PC-9 (cell line): ENCODE measurements at regions not wholly inside any gene's neighbourhood (a gene's known extent, or its start where the extent isn't known, plus 50 kb on each side); places are given as distances from the start of the nearest gene placed in this dataset.

ENCODE experiments used
- BruUV-seq: library from RNA; stranded (reverse); fragments of 400-500 nt; replicated peaks from 2 replicates; lab custom pipeline; 2021; lab: Mats Ljungman, UMichigan
- CTCF ChIA-PET: fragments of 300-600 bp; sonication (Branson Sonifier 250); formaldehyde crosslinking; loops from one replicate; lab custom pipeline; 2022; ENCODE audit warnings: antibody characterized with exemption; lab: Charles Lee
- POLR2A ChIA-PET: fragments of 300-600 bp; sonication (Branson Sonifier 250); formaldehyde crosslinking; loops from one replicate; lab custom pipeline; 2022; ENCODE audit warnings: antibody characterized with exemption; ENCODE audit not compliant: unreplicated experiment; lab: Charles Lee
- DNase-seq, 2 experiments: peaks; one replicate each; pipeline versions ENCODE4 v3.0.0 to v3.0.0-alpha.2; 2015 to 2022; ENCODE audit warnings: mixed read lengths in 1 of 2
- H2AFZ ChIP-seq: fragments of 200-600 bp; sonication (generic); 2 replicates; pipeline ENCODE4 v1.8.1; 2017; ENCODE audit warnings: antibody characterized with exemption
- H3F3A ChIP-seq: fragments of 200-600 bp; sonication (generic); 2 replicates; pipeline ENCODE4 v1.8.1; 2017; ENCODE audit warnings: antibody characterized with exemption, mild to moderate bottlenecking, low read depth; ENCODE audit not compliant: insufficient read depth
- H3K27ac ChIP-seq: fragments of 200-600 bp; sonication (generic); 2 replicates; pipeline ENCODE4 v1.6.1; 2016; ENCODE audit warnings: mixed run types
- H3K27me3 ChIP-seq: fragments of 200-600 bp; sonication (generic); 2 replicates; pipeline ENCODE4 v1.6.1; 2016; ENCODE audit warnings: low read depth, mixed run types; ENCODE audit not compliant: insufficient read depth
- H3K36me3 ChIP-seq: fragments of 200-600 bp; sonication (generic); 2 replicates; pipeline ENCODE4 v1.6.1; 2016; ENCODE audit warnings: low read depth, mixed run types
- H3K4me1 ChIP-seq: fragments of 200-600 bp; sonication (generic); replicated peaks from 2 replicates; pipeline ENCODE4 v1.6.1; 2016; ENCODE audit warnings: mixed run types; ENCODE audit not compliant: insufficient read depth
- H3K4me2 ChIP-seq: fragments of 200-600 bp; sonication (generic); 2 replicates; pipeline ENCODE4 v1.6.1; 2017; ENCODE audit warnings: mixed run types
- H3K4me3 ChIP-seq: fragments of 200-600 bp; sonication (generic); 2 replicates; pipeline ENCODE4 v1.6.1; 2016; ENCODE audit warnings: mixed run types
- H3K79me2 ChIP-seq: fragments of 200-600 bp; sonication (generic); 2 replicates; pipeline ENCODE4 v1.6.1; 2017; ENCODE audit warnings: low read depth, mixed run types
- H3K9me2 ChIP-seq: fragments of 200-600 bp; sonication (generic); 2 replicates; pipeline ENCODE4 v1.8.1; 2017; ENCODE audit warnings: mild to moderate bottlenecking; ENCODE audit not compliant: insufficient read depth
- H3K9me3 ChIP-seq: fragments of 200-600 bp; sonication (generic); 2 replicates; pipeline ENCODE4 v1.8.1; 2016; ENCODE audit warnings: low read depth; ENCODE audit not compliant: insufficient read depth
- H4K20me1 ChIP-seq: fragments of 200-600 bp; sonication (generic); 2 replicates; pipeline ENCODE4 v1.8.1; 2017; ENCODE audit not compliant: insufficient read depth
- EZH2 ChIP-seq: fragments of 200-600 bp; sonication (generic); IDR thresholded peaks from 2 replicates; pipeline ENCODE4 v1.8.0; 2017; ENCODE audit warnings: antibody characterized with exemption, low read depth
- intact Hi-C: fragments of 100-400 bp; cut with micrococcal nuclease; formaldehyde crosslinking; loops from one replicate; pipeline ENCODE4 v1.10.0; 2022; ENCODE audit not compliant: unreplicated experiment
- TF ChIP-seq, protein P1 (sequence below): fragments of 200-600 bp; sonication (generic); conservative IDR thresholded peaks from 2 replicates; pipeline ENCODE4 v1.6.1; 2017; ENCODE audit warnings: mixed run types, antibody characterized with exemption, mild to moderate bottlenecking, moderate library complexity

DNA sequence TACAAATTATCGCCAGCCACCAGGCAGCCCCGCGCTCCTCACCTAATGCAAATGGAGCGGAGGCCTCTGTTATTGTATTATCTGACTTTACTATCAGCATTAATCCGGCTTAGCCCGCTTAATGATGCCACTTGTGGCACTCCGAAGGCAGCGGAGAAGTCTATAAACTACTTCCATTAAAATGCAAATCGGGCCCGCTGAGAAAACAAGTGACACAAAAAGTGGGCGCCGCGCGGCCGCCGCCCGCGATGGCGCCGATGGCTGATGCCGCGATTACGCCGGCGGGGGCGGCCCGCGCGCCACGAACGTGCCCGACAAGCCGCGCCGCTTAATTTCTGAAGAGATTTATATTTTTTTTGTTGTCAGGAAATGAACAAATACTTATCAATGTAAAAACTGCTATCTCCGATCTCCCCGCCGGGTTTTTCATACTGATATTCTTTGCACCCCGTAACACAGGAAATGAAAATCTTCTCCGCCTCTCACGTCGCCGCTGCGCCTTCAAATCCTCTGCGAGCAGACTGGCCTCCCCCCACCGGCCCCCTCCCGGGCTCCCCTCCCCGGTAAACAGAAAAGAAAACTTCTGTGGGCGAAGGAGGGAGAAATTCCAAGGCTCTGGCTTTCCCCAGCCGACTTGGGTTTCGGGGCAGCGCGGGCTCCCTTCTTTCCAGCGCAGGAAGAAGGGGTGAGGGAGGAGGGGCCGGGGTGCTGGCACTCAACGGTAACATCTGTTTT, 221.8 kb downstream of the INSIG2 start:
- H3K27ac ChIP-seq: no peak overlapping the region
- H3K36me3 ChIP-seq: no peaks in the 10 kb centered on the region
- DNase-seq: peak in 1 of 2 experiments; percentile 9
- H3K4me2 ChIP-seq: peak overlapping the region; percentile 45
- peak overlapping the region; percentile 50; the same call in 1 of the 2 replicates for H3K4me3 ChIP-seq
- H2AFZ ChIP-seq: peak overlapping the region; percentile 75
- no peaks in the 10 kb centered on the region for H3K27me3 ChIP-seq
- H3K79me2 ChIP-seq: no peaks in the 10 kb centered on the region
- H3F3A ChIP-seq: no peaks in the 10 kb centered on the region; the same call in 1 of the 2 replicates
- BruUV-seq: TSS peak; percentile 59
- POLR2A ChIA-PET: no interaction called here
- no peaks in the 10 kb centered on the region for H3K9me3 ChIP-seq
- intact Hi-C loops: no loop called here
- no peaks in the 10 kb centered on the region for H3K4me1 ChIP-seq
- H3K9me2 ChIP-seq: no peaks in the 10 kb centered on the region
- CTCF ChIA-PET: no interaction called here
- H4K20me1 ChIP-seq: no peaks in the 10 kb centered on the region
- TF ChIP-seq EZH2: no peak
- TF ChIP-seq, protein P1, sequence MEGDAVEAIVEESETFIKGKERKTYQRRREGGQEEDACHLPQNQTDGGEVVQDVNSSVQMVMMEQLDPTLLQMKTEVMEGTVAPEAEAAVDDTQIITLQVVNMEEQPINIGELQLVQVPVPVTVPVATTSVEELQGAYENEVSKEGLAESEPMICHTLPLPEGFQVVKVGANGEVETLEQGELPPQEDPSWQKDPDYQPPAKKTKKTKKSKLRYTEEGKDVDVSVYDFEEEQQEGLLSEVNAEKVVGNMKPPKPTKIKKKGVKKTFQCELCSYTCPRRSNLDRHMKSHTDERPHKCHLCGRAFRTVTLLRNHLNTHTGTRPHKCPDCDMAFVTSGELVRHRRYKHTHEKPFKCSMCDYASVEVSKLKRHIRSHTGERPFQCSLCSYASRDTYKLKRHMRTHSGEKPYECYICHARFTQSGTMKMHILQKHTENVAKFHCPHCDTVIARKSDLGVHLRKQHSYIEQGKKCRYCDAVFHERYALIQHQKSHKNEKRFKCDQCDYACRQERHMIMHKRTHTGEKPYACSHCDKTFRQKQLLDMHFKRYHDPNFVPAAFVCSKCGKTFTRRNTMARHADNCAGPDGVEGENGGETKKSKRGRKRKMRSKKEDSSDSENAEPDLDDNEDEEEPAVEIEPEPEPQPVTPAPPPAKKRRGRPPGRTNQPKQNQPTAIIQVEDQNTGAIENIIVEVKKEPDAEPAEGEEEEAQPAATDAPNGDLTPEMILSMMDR: no peak

DNA sequence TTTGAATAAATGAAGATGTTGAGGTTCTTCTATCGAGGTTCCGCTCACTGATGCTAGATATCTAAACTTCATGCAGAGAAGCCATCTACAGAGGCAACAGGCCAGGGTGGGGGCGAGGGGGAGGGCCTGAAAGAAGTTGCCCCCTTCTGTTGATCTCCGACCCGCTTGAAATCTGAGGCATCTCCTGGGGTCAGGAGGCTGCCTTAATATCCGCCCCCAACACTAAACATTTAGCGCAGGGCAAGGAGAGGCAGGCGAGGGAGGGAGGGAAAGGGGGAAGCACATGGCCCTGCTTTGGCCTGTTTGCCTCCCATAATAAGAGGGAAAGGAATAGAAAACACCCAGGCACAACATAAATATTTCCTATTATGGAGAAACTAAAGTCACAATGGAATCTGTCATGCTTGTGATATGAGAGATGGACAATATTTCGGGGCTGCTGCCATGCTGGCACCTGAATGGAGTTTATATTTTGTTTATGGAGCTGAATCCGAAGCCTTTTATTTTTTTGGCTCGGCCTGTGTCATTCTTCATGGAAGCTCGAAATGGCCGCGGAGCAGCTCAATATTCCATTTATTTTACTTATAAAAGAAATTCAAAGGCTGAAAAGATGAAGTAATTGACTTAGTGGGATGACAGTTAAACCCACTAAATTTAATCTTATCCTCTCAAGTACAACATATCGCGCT, 221.1 kb downstream of the INSIG2 start:
- no peaks in the 10 kb centered on the region for H3K9me3 ChIP-seq
- CTCF ChIA-PET: no interaction called here
- TF ChIP-seq, protein P1: no peak
- TF ChIP-seq EZH2: no peak
- no peaks in the 10 kb centered on the region for H4K20me1 ChIP-seq
- H3K79me2 ChIP-seq: no peaks in the 10 kb centered on the region
- intact Hi-C loops: no loop called here
- peak overlapping the region; percentile 45 for H3K4me2 ChIP-seq
- H2AFZ ChIP-seq: peak overlapping the region; percentile 75
- H3K4me1 ChIP-seq: no peaks in the 10 kb centered on the region
- POLR2A ChIA-PET: no interaction called here
- no peaks in the 10 kb centered on the region for H3K36me3 ChIP-seq
- no TSS peak for BruUV-seq
- H3K27ac ChIP-seq: no peak overlapping the region
- no peak for DNase-seq
- H3F3A ChIP-seq: no peaks in the 10 kb centered on the region; the same call in 1 of the 2 replicates
- H3K27me3 ChIP-seq: no peaks in the 10 kb centered on the region
- no peaks in the 10 kb centered on the region for H3K9me2 ChIP-seq
- H3K4me3 ChIP-seq: peak overlapping the region; percentile 50; the same call in 1 of the 2 replicates

DNA sequence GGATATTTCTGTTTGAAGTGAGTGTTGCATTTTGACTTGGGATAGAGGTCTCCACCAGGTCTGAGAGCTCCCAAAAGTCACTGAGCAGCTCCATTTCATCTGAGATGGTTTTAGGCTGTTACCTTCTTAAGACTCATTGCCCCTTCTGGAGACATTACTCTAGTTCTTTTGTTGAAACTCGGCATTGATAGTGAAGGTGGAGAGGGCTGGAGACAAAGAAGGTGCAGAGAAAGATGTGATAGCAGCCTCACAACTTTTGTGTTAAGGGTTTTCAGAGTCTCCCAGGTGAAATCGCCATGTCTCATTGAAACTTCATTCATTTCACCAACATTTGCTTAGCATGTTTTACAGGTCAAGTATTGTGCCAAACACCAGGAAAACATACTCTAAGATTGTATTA, 219.6 kb downstream of the INSIG2 start:
- no peak overlapping the region for H3K4me2 ChIP-seq
- H3K9me2 ChIP-seq: no peaks in the 10 kb centered on the region
- no peaks in the 10 kb centered on the region; the same call in 1 of the 2 replicates for H3F3A ChIP-seq
- ChIA-PET CTCF (no interaction called here), POLR2A (no interaction called here)
- H2AFZ ChIP-seq: no peak overlapping the region
- H3K9me3 ChIP-seq: no peaks in the 10 kb centered on the region
- no peaks in the 10 kb centered on the region for H3K4me1 ChIP-seq
- H3K36me3 ChIP-seq: no peaks in the 10 kb centered on the region
- H3K27me3 ChIP-seq: no peaks in the 10 kb centered on the region
- intact Hi-C loops: no loop called here
- H3K4me3 ChIP-seq: no peak overlapping the region
- DNase-seq: no peak
- TF ChIP-seq, protein P1: no peak
- no peak for TF ChIP-seq EZH2
- no peaks in the 10 kb centered on the region for H3K79me2 ChIP-seq
- H4K20me1 ChIP-seq: no peaks in the 10 kb centered on the region
- no TSS peak for BruUV-seq
- no peak overlapping the region for H3K27ac ChIP-seq
